HCT116 (cell line): ENCODE measurements at regions not wholly inside any gene's neighbourhood (a gene's known extent, or its start where the extent isn't known, plus 50 kb on each side); places are given as distances from the start of the nearest gene placed in this dataset.

Experiments
- ATAC-seq: fragments of 200-7000 bp; cut with Tn5 transposase; 2 replicates; pipeline ENCODE4 v1.9.1; 2020; ENCODE audit warnings: mild to moderate bottlenecking, moderate library complexity
- BruUV-seq: library from RNA; stranded (reverse); fragments of 400-500 nt; replicated peaks from 2 replicates; lab custom pipeline; 2021; lab: Mats Ljungman, UMichigan
- CTCF ChIA-PET: fragments of 300-600 bp; sonication (Branson Sonifier 250); formaldehyde crosslinking; loops from one replicate; lab custom pipeline; 2021; ENCODE audit warnings: antibody characterized with exemption; lab: Charles Lee
- POLR2A ChIA-PET: fragments of 300-600, 350-600 bp; sonication (Branson Sonifier 250); formaldehyde crosslinking; loops from one replicate; lab custom pipeline; 2021; ENCODE audit warnings: antibody characterized with exemption; lab: Charles Lee
- RAD21 ChIA-PET, 2 experiments: fragments of 300-600 bp; sonication (Branson Sonifier 250); formaldehyde crosslinking; loops; one replicate each; lab custom pipeline; 2023; ENCODE audit warnings: low total read pairs in 2 of 2; ENCODE audit not compliant: uncharacterized antibody in 2 of 2, unreplicated experiment in 2 of 2, low non-redundant PET in 1 of 2; lab: Charles Lee
- DNase-seq: peaks from one replicate; pipeline ENCODE4 v3.0.0-alpha.2; 2010; ENCODE audit warnings: low read depth, low spot score
- H2AFZ ChIP-seq: fragments of 200-600 bp; shearing (Covaris generic), sonication (generic); 2 replicates; pipeline ENCODE4 v1.6.1; 2017; ENCODE audit warnings: low read depth, mixed run types, mixed read lengths, antibody characterized with exemption, low read length; ENCODE audit not compliant: poor library complexity, severe bottlenecking
- H3K27ac ChIP-seq: 2 replicates; pipeline ENCODE4 v1.5.1; 2012; ENCODE audit warnings: low read depth, low read length
- H3K27me3 ChIP-seq: fragments of 200-600 bp; sonication (generic); 2 replicates; pipeline ENCODE4 v1.6.1; 2016; ENCODE audit warnings: mixed run types, low read length, mixed read lengths; ENCODE audit not compliant: insufficient read depth
- H3K36me3 ChIP-seq, 2 experiments: fragments of 200-500 bp in 1 of 2; fragments of 200-600 bp in 1 of 2; sonication (Bioruptor generic) in 1 of 2; sonication (generic) in 1 of 2; 2 replicates each; pipeline versions ENCODE4 v1.5.1 to v1.6.1; 2014 to 2016; ENCODE audit warnings: low read length in 2 of 2, inconsistent platforms in 1 of 2, mixed read lengths in 1 of 2, mixed run types in 1 of 2; ENCODE audit not compliant: insufficient read depth in 2 of 2, control insufficient read depth in 1 of 2
- H3K4me1 ChIP-seq, 2 experiments: fragments of 200-600 bp in 1 of 2; sonication (generic) in 1 of 2; 2 replicates each; pipeline versions ENCODE4 v1.5.1 to v1.6.1; 2012 to 2017; ENCODE audit warnings: low read length in 2 of 2, inconsistent platforms in 1 of 2, mild to moderate bottlenecking in 1 of 2, mixed read lengths in 1 of 2, mixed run types in 1 of 2, moderate library complexity in 1 of 2; ENCODE audit not compliant: insufficient read depth in 2 of 2, control insufficient read depth in 1 of 2
- H3K4me2 ChIP-seq: fragments of 200-600 bp; sonication (generic); 2 replicates; pipeline ENCODE4 v1.6.1; 2017; ENCODE audit warnings: mixed run types, low read length, mixed read lengths
- H3K4me3 ChIP-seq, 2 experiments: fragments of 200-600 bp in 1 of 2; sonication (generic) in 1 of 2; replicated peaks in 1 of 2; 2 replicates each; pipeline ENCODE4 v1.5.1; 2011 to 2016; ENCODE audit warnings: low read length in 2 of 2, control low read depth in 1 of 2, low read depth in 1 of 2, mild to moderate bottlenecking in 1 of 2, mixed read lengths in 1 of 2, mixed run types in 1 of 2
- H3K79me2 ChIP-seq: fragments of 200-600 bp; sonication (generic); 2 replicates; pipeline ENCODE4 v1.6.1; 2017; ENCODE audit warnings: mild to moderate bottlenecking, mixed run types, low read length, moderate library complexity, mixed read lengths; ENCODE audit not compliant: insufficient read depth
- H3K9ac ChIP-seq: fragments of 200-600 bp; sonication (generic); 2 replicates; pipeline ENCODE4 v1.6.1; 2016; ENCODE audit warnings: low read length, mixed read lengths
- H3K9me2 ChIP-seq: fragments of 200-600 bp; sonication (generic), shearing (Covaris generic); 2 replicates; pipeline ENCODE4 v1.6.1; 2017; ENCODE audit warnings: mixed run types, mild to moderate bottlenecking, moderate library complexity; ENCODE audit not compliant: insufficient read depth
- H3K9me3 ChIP-seq, 2 experiments: fragments of 200-500 bp in 1 of 2; fragments of 200-600 bp in 1 of 2; sonication (Bioruptor generic) in 1 of 2; sonication (generic) in 1 of 2; 2 replicates each; pipeline ENCODE4 v1.6.1; 2014 to 2017; ENCODE audit warnings: low read length in 2 of 2, mixed read lengths in 2 of 2, inconsistent platforms in 1 of 2, low read depth in 1 of 2, mild to moderate bottlenecking in 1 of 2, mixed run types in 1 of 2, moderate library complexity in 1 of 2; ENCODE audit not compliant: control insufficient read depth in 1 of 2, insufficient read depth in 1 of 2
- H4K20me1 ChIP-seq: fragments of 200-600 bp; sonication (generic), shearing (Covaris generic); 2 replicates; pipeline ENCODE4 v1.6.1; 2017; ENCODE audit warnings: mixed run types, mild to moderate bottlenecking, moderate library complexity; ENCODE audit not compliant: insufficient read depth
- EGR1 ChIP-seq: IDR thresholded peaks from 2 replicates; pipeline ENCODE4 v1.6.1; 2012; ENCODE audit warnings: low read depth
- ELF1 ChIP-seq: IDR thresholded peaks from 2 replicates; pipeline ENCODE4 v1.6.1; 2012; ENCODE audit warnings: low read depth, borderline replicate concordance
- EZH2phosphoT487 ChIP-seq: fragments of 200-600 bp; IDR thresholded peaks from 2 replicates; pipeline ENCODE4 v1.6.1; 2018; ENCODE audit warnings: antibody characterized with exemption, borderline replicate concordance
- POLR2AphosphoS5 ChIP-seq: IDR thresholded peaks from 2 replicates; pipeline ENCODE4 v1.6.1; 2011; ENCODE audit warnings: mild to moderate bottlenecking, low read depth, low read length, moderate library complexity
- RAD21 ChIP-seq: IDR thresholded peaks from 2 replicates; pipeline ENCODE4 v1.6.1; 2012; ENCODE audit warnings: low read depth, mild to moderate bottlenecking
- TCF7L2 ChIP-seq: IDR thresholded peaks from 2 replicates; pipeline ENCODE4 v1.7.0; 2011; ENCODE audit warnings: borderline replicate concordance, inconsistent platforms; ENCODE audit not compliant: insufficient read depth, insufficient read length; ENCODE audit errors: extremely low read depth
- ZBTB33 ChIP-seq: IDR thresholded peaks from 2 replicates; pipeline ENCODE4 v1.6.1; 2011; ENCODE audit warnings: mild to moderate bottlenecking, low read length, moderate library complexity; ENCODE audit not compliant: insufficient replicate concordance; ENCODE audit errors: extremely low read depth
- intact Hi-C: fragments of 100-400 bp; cut with micrococcal nuclease; formaldehyde crosslinking; loops from 2 replicates; pipeline ENCODE4 v1.10.0; 2022

GRCh38 chr6:139442188-139442671 is 67.8 kb upstream of the CITED2 start:
- CTCF ChIA-PET, result no interaction called here
- ATAC-seq (no peak), DNase-seq (no peak)
- Histone ChIP-seq H3K9me3 (no peaks in the 10 kb centered on the region), H3K79me2 (no peaks in the 10 kb centered on the region), H3K9me2 (no peaks in the 10 kb centered on the region), H3K4me2 (no peak overlapping the region), H3K27ac (no peak overlapping the region), H3K36me3 (no peaks in the 10 kb centered on the region), H4K20me1 (no peaks in the 10 kb centered on the region), H3K4me3 (no peak overlapping the region), H3K27me3 (no peaks in the 10 kb centered on the region)
- TF ChIP-seq TCF7L2, result no peak
- TF ChIP-seq RAD21, result no peak
- TF ChIP-seq EZH2phosphoT487, result no peak
- no peak for TF ChIP-seq ELF1
- TF ChIP-seq POLR2AphosphoS5, result no peak
- no peak for TF ChIP-seq ZBTB33
- TF ChIP-seq, all 23 proteins: peak for 0
- BruUV-seq, result no TSS peak
- POLR2A ChIA-PET, result no interaction called here
- H2AFZ ChIP-seq, result no peak overlapping the region
- intact Hi-C loops, result no loop called here
- RAD21 ChIA-PET, result no interaction called here
- H3K9ac ChIP-seq, result no peak overlapping the region
- H3K4me1 ChIP-seq, result no peaks in the 10 kb centered on the region

- H3K4me1 ChIP-seq, result peaks cover 7% of the 10 kb centered on the region in 2 experiments; a peak in 3 of 4 replicates
- no peaks in the 10 kb centered on the region for H4K20me1 ChIP-seq
- no peak for TF ChIP-seq RAD21
- TF ChIP-seq EZH2phosphoT487, result no peak
- TF ChIP-seq EGR1, result no peak
- ChIA-PET RAD21 (no interaction called here), POLR2A (no interaction called here), CTCF (no interaction called here)
- no peaks in the 10 kb centered on the region for H3K79me2 ChIP-seq
- no peaks in the 10 kb centered on the region for H3K27me3 ChIP-seq
- no peak for DNase-seq
- no peaks in the 10 kb centered on the region for H3K9me2 ChIP-seq
- no TSS peak for BruUV-seq
- H2AFZ ChIP-seq, result no peak overlapping the region
- intact Hi-C loops, result no loop called here
- H3K9me3 ChIP-seq, result no peaks in the 10 kb centered on the region
- ATAC-seq, result no peak
- H3K27ac ChIP-seq, result no peak overlapping the region
- H3K9ac ChIP-seq, result no peak overlapping the region
- no peak overlapping the region for H3K4me2 ChIP-seq
- no peak overlapping the region for H3K4me3 ChIP-seq
- no peaks in the 10 kb centered on the region for H3K36me3 ChIP-seq
These were observed 64.9 kb upstream of the CITED2 start for GRCh38 chr6:139439349-139439748.
